Activated naive CD4-positive, alpha-beta T cell treated with Interleukin-2 at 50 U/mL for 16 hours (primary cell): ENCODE measurements at regions not wholly inside any gene's neighbourhood (a gene's known extent, or its start where the extent isn't known, plus 50 kb on each side); places are given as distances from the start of the nearest gene placed in this dataset.

Experiments
- DNase-seq: peaks from one replicate; pipeline ENCODE4 v3.0.0-alpha.2; 2020

GRCh38 chr10:21196822-21197395, 299.8 kb upstream of the NEBL start:
- no peak for DNase-seq

GRCh38 chr10:21195252-21195651, 298.1 kb upstream of the NEBL start:
- DNase-seq: no peak

- DNase-seq: no peak
Observed at GRCh38 chr10:21194510-21194993, 297.4 kb upstream of the NEBL start.

GRCh38 chr10:21193196-21193595, 296.1 kb upstream of the NEBL start:
- no peak for DNase-seq

GRCh38 chr10:21191512-21191911, 294.4 kb upstream of the NEBL start:
- DNase-seq: no peak

GRCh38 chr10:21184984-21185383, 287.9 kb upstream of the NEBL start:
- DNase-seq: no peak

GRCh38 chr10:21184216-21184615, 287.1 kb upstream of the NEBL start:
- no peak for DNase-seq

- DNase-seq: no peak
Observed at GRCh38 chr10:21183025-21183424, 285.9 kb upstream of the NEBL start.

GRCh38 chr10:21181451-21181850, 284.3 kb upstream of the NEBL start:
- DNase-seq: no peak

GRCh38 chr10:21180604-21181003, 283.5 kb upstream of the NEBL start:
- no peak for DNase-seq

- no peak for DNase-seq
Observed at GRCh38 chr10:21176934-21177480, 279.9 kb upstream of the NEBL start.

GRCh38 chr10:21175797-21176196, 278.7 kb upstream of the NEBL start:
- DNase-seq: no peak

GRCh38 chr10:21174715-21175495, 277.8 kb upstream of the NEBL start:
- no peak for DNase-seq

GRCh38 chr10:21173802-21174714, 276.9 kb upstream of the NEBL start:
- DNase-seq: no peak

- DNase-seq: no peak
Observed at GRCh38 chr10:21172930-21173801, 276.1 kb upstream of the NEBL start.

GRCh38 chr10:21172542-21172929, 275.4 kb upstream of the NEBL start:
- DNase-seq: no peak

GRCh38 chr10:21171936-21172541, 274.9 kb upstream of the NEBL start:
- DNase-seq: no peak

- DNase-seq: no peak
Observed at GRCh38 chr10:21171197-21171935, 274.3 kb upstream of the NEBL start.

- DNase-seq: no peak
Observed at GRCh38 chr10:21170216-21170615, 273.1 kb upstream of the NEBL start.

- no peak for DNase-seq
Observed at GRCh38 chr10:21169271-21169670, 272.2 kb upstream of the NEBL start.
